Epithelial cell of proximal tubule (primary cell): ENCODE measurements at regions not wholly inside any gene's neighbourhood (a gene's known extent, or its start where the extent isn't known, plus 50 kb on each side); places are given as distances from the start of the nearest gene placed in this dataset.

Experiments used
- DNase-seq: peaks from one replicate; pipeline ENCODE4 v3.0.0-alpha.2; 2011; ENCODE audit warnings: low read depth
- H3K4me3 ChIP-seq: 2 replicates; pipeline ENCODE4 v1.5.1; 2011; ENCODE audit warnings: low read depth, mild to moderate bottlenecking, low read length
- TF ChIP-seq, protein P1 (sequence below): conservative IDR thresholded peaks from 2 replicates; pipeline ENCODE4 v1.5.1; 2012; ENCODE audit warnings: low read depth, mild to moderate bottlenecking, low read length

DNA sequence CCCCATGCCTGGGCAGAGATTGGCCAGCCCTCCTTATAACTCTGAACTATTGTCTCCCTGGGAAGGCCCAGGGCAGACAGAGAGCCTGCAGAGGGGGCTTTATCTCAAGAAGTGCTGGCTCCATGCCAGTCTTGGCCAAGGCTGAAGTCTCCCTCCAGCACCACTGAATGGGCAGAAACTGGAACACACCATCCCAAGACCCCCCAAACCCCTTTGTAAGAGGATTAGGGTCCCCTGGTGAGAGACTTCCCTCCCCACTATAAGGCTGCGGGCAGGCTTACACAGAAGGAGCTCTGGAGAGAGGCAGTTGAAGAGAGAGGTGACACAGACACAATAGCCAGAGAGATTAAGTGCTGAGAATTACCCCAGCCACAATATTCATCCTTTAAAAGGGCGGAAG lies 97.2 kb downstream of the NAV1 start:
- DNase-seq = no peak
- H3K4me3 ChIP-seq = no peak overlapping the region
- TF ChIP-seq, protein P1, sequence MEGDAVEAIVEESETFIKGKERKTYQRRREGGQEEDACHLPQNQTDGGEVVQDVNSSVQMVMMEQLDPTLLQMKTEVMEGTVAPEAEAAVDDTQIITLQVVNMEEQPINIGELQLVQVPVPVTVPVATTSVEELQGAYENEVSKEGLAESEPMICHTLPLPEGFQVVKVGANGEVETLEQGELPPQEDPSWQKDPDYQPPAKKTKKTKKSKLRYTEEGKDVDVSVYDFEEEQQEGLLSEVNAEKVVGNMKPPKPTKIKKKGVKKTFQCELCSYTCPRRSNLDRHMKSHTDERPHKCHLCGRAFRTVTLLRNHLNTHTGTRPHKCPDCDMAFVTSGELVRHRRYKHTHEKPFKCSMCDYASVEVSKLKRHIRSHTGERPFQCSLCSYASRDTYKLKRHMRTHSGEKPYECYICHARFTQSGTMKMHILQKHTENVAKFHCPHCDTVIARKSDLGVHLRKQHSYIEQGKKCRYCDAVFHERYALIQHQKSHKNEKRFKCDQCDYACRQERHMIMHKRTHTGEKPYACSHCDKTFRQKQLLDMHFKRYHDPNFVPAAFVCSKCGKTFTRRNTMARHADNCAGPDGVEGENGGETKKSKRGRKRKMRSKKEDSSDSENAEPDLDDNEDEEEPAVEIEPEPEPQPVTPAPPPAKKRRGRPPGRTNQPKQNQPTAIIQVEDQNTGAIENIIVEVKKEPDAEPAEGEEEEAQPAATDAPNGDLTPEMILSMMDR = no peak

DNA sequence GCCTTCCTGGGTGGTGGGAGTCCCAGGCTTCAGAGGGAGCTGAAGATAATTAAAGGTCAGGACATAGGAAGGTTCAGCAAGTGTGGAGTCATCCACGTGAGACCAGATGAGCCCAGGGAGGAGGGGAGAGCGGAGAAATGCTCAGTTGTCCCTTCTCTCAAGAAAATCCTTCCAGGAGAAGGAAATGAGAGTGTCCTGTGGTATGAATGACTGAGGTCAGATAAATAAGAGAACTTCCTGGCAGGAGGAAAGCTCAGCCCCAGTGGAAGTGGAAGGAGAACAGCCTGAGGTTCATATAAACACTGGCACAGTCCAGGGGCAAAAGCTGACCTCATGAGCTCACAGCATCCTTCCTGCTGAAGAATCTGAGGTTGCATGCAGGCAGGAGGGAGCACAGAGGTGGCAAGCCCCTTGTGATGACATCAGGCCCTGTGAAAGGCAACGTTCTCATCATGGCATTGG lies 97.6 kb downstream of the NAV1 start:
- no peak overlapping the region for H3K4me3 ChIP-seq
- TF ChIP-seq, protein P1 = no peak
- no peak for DNase-seq

DNA sequence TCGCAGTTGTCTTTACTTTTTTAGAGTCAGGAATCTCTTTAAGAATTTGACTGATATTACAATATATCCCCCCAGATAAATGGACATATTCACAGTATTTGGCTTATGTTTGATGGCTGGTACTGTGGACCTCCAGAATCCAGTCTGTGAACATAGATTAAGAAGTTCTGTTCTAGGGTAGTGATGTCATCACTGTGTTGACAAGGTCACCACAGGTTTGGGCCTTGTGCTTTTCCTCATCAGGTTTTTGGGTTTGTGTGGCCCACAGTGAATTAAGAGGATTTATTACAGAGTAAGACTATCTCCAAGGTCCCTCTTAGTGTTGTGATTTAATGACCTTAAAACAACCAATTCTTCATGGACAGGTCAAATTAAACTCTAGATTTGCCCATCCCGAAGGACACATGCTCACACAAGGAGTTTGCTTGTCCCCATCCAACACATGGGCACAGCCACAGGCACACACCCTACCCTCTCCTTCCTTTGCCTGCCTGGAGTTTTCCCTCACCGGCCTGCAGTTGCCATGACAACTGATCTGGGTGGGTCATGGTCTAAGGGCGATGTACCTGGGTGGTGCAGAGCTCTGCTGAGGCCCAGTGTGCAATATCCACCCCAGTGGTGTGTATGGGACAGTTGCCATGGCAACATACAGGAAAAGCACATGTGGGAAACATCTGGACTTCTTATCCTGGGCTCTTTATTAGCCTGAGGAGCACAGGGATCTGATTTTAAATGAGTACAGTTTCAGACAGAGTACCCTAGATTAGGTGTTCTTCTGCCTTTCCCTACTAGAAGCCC lies 98.6 kb downstream of the NAV1 start:
- TF ChIP-seq, protein P1 = no peak
- H3K4me3 ChIP-seq = no peak overlapping the region
- DNase-seq = no peak

DNA sequence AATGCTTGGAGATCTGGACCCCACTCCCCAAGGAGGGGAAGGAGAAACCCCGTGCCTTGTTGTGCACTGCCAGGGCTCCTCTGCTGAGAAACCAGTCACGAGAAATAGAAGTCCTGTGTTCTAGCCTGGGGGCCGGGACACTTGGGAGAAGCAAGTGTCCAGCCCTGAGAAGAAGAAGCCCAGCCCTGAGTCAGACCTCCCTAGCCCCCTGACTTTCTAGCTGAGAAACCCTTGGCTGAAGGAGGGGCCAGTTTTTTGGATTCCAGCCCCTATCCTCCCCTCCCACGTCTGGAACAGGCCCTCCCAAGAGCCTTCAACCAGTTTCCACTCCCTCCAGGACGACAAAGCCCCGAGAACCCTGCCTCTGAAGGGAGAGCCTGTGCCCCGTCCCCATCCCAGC lies 100.5 kb downstream of the NAV1 start:
- DNase-seq = no peak
- TF ChIP-seq, protein P1 = no peak
- no peak overlapping the region for H3K4me3 ChIP-seq

DNA sequence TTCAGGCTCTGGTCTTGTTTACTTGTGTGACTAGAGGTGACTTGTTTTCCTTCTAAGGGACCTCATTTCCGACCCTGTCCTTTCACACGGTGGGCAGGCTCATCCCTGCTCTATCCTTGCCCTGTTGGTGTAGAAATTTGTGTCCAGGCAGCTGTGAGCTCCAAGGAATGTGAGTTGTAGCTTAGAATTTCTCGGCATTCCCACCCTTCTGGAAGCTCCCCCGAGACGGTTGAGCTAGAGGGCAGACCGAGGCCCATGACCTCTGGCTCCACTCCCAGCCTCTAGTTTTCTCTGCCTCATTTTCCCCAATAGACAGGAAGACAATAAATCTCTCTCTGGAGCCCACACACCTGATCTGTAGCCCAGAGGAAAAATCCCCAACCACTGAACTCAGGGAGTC lies 100.9 kb downstream of the NAV1 start:
- TF ChIP-seq, protein P1 = no peak
- H3K4me3 ChIP-seq = no peak overlapping the region
- DNase-seq = no peak

DNA sequence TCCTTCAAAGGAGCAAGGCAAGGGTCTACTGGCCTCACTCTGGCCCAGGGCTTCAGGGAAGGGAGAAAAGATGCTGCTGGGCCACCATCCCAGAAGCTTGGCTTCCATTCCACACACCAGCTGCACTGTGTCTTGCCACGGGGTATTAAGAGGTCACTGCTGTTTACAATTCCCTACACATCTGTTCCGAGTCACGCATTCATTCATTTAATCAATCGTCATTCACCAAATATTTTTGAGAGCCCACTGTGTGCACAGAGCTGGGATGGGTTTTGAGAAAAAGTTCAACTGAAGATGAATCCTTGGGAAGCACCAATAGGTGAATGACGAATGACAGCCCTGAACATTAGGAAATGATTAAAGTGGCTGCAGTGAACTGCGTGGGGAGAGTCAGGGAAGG lies 101.7 kb downstream of the NAV1 start:
- TF ChIP-seq, protein P1 = no peak
- no peak for DNase-seq
- H3K4me3 ChIP-seq = no peak overlapping the region

DNA sequence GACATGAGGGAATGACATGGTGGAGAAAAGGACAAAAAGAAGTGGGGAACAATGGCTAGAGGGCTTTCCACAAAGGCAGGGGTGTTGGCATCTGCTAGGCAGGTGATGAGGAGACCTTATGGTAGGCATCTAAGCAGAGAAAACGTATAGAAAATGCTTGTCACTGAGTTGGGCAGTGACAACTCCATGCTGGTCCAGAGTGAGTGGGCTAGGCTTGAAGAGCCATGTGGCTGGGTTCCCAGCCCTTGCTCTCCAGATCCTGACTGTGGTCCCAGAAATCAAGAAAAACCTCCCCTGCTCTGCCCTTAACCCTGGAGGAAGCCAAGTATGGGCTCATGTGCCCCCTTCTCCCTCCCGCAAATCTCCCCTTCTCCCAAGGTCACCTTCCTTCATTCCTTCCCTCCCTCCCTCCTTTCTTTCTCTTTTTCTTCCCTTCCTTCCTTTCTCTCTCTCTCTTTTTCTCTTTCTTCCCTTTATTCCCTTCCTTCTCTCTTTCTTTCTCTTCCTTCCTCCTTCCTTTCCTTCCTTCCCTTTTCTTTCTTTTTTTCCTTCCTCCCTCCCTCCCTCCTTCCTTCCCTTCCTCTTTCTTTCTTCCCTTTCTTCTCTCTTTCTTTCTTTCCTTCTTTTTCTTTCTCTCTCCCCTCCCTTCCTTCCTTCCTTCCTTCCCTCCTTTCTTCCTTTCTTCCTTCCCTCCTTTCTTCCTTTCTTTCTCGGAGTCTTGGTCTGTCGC lies 102.8 kb downstream of the NAV1 start:
- DNase-seq = no peak
- TF ChIP-seq, protein P1 = no peak
- no peak overlapping the region for H3K4me3 ChIP-seq
